ENCODE measurements at regions not wholly inside any gene's neighbourhood (a gene's known extent, or its start where the extent isn't known, plus 50 kb on each side); places are given as distances from the start of the nearest gene placed in this dataset.

- TF ChIP-seq CTCF (conservative IDR thresholded peaks at IDR 0.05; ENCODE audit: low read depth, low read length): no peak
- no peak for TF ChIP-seq EZH2 (IDR thresholded peaks at IDR 0.05; ENCODE audit: borderline replicate concordance, low read depth, low read length, poor library complexity, severe bottlenecking)
These were observed 135.9 kb upstream of the RAD23B start for GRCh38 chr9:107147134-107147533.
